DMS153 treated with DMSO at 0.1 percent for 48 hours (cell line): ENCODE measurements at regions not wholly inside any gene's neighbourhood (a gene's known extent, or its start where the extent isn't known, plus 50 kb on each side); places are given as distances from the start of the nearest gene placed in this dataset.
A peak's percentile ranks its signal among the peaks of the same experiment; 100 is the strongest.

Experiments
- DNase-seq: peaks from one replicate; lab custom pipeline; 2025; ENCODE audit not compliant: unreplicated experiment; lab: John Stamatoyannopoulos, UW

GRCh38 chr6:22455378-22455777, 114.0 kb upstream of the HDGFL1 start:
- no peak for DNase-seq

DNA sequence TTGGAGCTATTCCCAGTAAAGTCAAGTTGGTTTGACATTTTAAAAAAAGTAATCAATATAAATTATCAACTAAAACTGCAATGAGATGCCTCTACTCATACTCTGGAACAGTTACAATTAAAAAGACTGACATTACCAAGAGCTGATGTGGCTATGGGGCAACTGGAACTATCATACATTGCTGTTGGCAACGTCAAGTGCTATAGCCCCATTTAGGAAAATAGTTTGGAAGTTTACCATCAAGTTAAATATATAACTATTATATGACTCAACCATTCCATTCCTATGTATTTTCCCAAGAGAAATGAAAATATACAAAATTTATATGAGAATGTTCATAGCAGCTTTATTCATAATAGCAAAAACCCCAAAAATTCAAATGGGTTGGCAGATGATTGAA, 111.4 kb upstream of the HDGFL1 start:
- no peak for DNase-seq

DNA sequence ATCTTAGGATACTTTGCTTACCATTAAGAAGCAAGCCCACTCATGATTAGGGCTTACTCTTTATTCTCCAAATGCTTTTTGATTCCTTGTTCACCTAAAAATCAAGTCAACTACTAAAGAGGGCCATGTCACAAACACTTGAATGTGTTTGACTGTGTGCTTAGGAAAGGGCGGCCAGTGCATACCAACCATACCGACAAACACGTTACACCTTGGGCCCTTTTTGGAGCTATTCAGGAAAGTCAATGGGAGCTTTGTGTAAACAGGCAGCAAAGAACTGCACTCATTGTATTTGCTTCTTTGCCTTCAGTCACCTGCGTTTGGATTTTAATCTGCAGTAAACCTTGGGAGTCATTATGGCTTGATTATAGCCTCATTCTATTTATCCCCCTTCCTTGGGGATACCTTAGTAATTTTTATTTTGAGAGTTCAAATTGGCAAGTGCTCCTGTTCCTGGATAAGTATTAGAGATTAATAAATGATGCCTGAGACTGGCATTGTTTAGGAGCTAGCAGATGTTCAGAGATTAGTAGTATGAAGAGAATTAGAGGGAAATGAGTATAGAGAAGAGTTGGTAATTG, 102.6 kb upstream of the HDGFL1 start:
- DNase-seq: peak; percentile 6

DNA sequence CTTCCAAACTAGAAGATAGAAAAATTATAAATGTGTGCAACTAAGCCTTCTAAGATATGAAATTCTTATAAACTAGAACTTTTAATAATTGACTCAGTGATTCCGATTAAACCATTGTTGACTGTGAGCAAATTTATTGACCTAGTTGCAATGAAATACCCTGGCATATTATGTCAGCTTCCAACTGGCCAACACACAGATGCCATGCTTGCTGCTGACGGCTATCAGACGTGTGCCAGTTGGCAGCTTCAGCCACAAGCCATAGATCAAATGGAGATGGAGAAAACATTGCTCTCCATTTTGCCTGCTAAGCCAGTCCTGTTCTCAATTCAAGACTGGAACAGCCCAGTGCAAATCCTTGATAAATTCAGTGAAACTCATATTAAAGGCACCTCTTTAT, 101.7 kb upstream of the HDGFL1 start:
- DNase-seq: no peak

GRCh38 chr6:22468256-22468965, 101.0 kb upstream of the HDGFL1 start:
- DNase-seq: no peak

GRCh38 chr6:22470454-22471131, 98.8 kb upstream of the HDGFL1 start:
- DNase-seq: no peak

DNA sequence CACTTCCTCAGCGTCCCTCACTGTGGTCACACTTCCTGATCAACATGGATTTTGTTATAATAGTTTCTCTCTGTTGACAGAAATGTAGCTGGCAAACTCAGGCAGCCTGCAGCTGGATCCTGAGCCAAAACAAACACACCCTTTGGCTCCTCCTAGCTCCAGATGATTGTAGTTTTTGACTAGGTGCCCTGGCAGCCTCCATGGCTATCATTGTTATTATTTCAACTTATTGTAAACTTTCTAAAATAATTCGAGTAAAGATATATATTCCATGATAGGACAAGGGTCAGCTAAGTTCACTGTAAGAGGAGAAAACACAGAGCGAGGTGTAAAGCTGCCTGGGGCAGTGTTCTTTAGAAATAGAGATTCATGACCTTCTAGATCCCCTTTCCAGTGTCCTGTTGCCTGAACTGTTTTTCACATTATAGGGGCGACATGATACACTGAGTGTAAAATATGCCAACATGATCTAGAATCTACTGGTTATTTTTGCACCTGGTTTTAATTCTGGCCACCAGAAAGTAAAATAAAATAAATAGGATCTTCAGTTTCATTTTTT, 98.2 kb upstream of the HDGFL1 start:
- peak; percentile 92 for DNase-seq

DNA sequence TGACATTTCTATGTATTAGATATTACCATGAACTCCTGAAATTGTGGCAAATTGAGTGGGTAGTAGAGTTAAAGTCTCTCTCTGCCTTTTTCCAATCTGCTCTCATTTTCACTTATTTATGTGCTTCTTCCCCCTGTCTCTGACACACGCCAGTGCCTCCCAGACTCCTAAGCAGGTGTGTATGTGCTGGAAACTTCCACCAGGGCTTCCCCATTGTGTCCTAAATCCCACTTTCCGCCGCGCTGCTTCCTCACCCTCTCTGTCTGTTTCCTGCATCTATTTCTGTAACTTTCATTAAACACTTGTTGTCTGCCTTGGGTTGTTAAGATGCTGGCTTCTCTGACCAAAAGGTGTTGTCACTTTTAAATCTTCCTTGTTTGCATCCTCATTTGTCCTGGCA, 97.6 kb upstream of the HDGFL1 start:
- no peak for DNase-seq

DNA sequence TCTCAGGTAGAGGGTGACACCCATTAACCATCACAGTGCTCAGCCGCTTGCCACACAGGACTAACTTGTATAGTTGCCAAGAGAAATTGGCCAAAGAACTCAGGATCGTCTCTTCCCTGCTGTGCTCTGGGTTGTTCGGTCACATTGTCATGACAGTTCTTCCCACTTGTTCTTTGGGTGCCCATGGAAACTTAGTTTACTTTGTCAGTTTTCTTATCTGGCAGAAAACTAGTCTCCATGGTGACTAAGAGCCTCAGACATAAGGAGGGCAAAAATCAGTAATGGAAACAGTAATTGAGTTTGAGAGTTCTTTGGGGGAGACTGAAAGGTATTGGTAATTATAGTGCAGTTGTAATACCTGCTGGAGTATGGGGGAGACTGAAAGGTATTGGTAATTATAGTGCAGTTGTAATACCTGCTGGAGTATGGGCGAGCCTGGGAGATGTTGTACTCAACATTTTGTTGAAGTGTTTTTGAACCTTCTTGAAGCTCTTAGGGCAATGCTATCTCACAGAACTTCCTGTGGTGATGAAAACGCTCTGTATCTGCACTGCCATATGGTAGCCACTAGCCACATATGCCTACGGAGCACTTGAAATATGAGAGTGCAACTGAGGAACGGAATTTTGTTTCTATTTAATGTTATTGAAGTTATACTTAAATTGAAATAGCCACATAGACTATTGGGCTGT, 95.2 kb upstream of the HDGFL1 start:
- no peak for DNase-seq

GRCh38 chr6:22476811-22477390, 92.5 kb upstream of the HDGFL1 start:
- DNase-seq: no peak

- DNase-seq: no peak
Measured at GRCh38 chr6:22497276-22497675, 72.1 kb upstream of the HDGFL1 start.

GRCh38 chr6:22499815-22500214, 69.6 kb upstream of the HDGFL1 start:
- no peak for DNase-seq

DNA sequence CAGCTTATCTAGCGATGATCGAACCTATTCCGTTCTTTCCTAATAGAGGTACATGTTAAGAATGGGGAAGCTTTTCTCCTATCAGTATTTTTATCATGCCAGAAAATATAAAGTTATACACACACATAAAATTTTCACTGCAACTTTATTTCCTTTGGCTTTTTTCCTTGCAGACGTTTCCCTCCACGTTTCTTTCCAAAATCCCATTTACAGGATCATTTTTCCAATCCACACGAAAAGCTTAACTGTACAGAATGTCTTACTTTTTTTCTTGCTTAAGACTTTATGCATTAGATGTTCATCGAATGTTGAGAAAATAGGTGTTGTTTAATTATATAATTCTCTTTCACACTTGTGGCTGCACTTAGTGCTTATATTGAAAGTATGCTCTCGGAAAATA, 62.9 kb upstream of the HDGFL1 start:
- DNase-seq: no peak

DNA sequence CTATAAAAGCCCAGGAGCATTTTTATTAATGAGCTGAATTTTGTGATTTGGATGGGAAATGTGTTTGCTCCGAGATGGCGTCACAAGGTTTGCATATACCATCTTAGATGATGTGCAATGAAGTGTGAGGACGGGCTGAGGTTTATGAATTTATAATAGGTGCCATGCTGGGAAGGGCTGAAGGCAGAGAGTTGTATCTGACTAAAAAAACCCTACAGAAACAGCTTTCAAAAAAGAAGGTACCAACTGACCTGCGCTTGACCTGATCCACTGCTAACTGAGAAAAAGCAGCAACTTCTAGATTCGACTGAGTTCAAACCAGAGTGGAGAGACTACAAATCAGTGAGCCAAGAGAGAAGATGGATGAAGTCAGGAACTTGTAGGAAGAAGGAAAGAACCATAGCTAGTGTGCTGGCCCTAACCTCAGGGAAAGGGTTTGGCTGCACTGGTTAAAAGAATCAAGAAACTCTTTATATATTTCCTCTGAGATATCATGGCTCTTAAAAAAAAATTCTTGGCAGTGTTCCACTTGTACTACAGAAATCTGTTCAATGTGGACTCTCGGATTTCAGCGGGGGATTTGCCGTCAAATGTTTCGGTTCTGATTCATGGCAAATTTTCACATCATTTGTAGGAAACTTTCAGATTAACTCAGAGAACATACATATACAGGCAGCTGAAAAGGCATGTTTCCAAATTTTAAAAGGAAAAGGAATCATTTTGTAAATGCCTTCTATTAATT, 56.5 kb upstream of the HDGFL1 start:
- no peak for DNase-seq

DNA sequence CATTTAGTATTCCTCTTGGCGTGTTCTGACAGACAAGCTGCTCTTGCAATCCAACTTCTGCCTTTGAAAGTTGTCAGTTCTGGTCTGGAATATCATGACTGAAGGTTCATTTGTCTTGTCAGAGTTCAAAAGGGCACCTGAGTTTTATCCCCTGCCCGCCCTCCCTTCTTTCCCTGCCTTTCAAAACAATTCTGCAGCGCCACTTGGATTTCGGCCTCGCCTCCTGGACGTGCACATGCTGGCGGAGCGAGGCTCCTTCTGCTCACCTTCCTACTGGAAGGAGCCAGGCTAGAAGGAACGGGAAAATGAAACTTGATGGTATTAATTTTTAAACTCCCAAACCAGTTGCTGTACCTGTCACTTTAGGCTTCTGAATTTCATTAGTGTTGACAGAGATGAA, 55.7 kb upstream of the HDGFL1 start:
- no peak for DNase-seq

- no peak for DNase-seq
Measured at GRCh38 chr6:22519237-22519636, 50.1 kb upstream of the HDGFL1 start.
